Motor neuron (in vitro differentiated cells): ENCODE measurements at regions not wholly inside any gene's neighbourhood (a gene's known extent, or its start where the extent isn't known, plus 50 kb on each side); places are given as distances from the start of the nearest gene placed in this dataset.
A peak's percentile ranks its signal among the peaks of the same experiment; 100 is the strongest.

Source experiments
- ATAC-seq, 8 experiments: fragments of 200-7000 bp; cut with Tn5 transposase; replicated peaks in 6 of 8; 2 replicates each; pipeline ENCODE4 v1.8.0; 2021; ENCODE audit warnings: mild to moderate bottlenecking in 8 of 8, moderate library complexity in 8 of 8
- H3K27ac ChIP-seq, 2 donors: fragments of 250-450 bp; sonication (Bioruptor Pico); 2 replicates each; pipeline ENCODE4 v1.9.0; 2021; ENCODE audit warnings: antibody characterized with exemption in 2 of 2, mild to moderate bottlenecking in 2 of 2, moderate library complexity in 1 of 2
- H3K4me1 ChIP-seq, 2 donors: fragments of 250-450 bp; sonication (Bioruptor Pico); replicated peaks in 1 of 2; 2 replicates each; pipeline ENCODE4 v1.6.1; 2021; ENCODE audit warnings: antibody characterized with exemption in 2 of 2, mild to moderate bottlenecking in 2 of 2, moderate library complexity in 1 of 2
- H3K4me3 ChIP-seq, 5 donors: fragments of 250-450 bp; sonication (Bioruptor Pico); 2 replicates each; pipeline ENCODE4 v1.9.0; 2021; ENCODE audit warnings: antibody characterized with exemption in 5 of 5, mild to moderate bottlenecking in 5 of 5, moderate library complexity in 4 of 5
- WGBS, 10 experiments: fragments of 450-650 bp; shearing (Covaris generic); methylation state at CpG; one replicate each; pipeline ENCODE4 v1.0.0; 2022; 5-methylcytosine and 5-hydroxymethylcytosine counted together
- in situ Hi-C, 9 experiments: fragments of 400-800 bp; cut with MboI; loops; one replicate each; pipeline ENCODE4 v1.15.0; 2021; ENCODE audit warnings: low sequenced_read_pairs in 9 of 9, low pct_unique_long_range_greater_than_20kb in 2 of 9; ENCODE audit not compliant: unreplicated experiment in 9 of 9

GRCh38 chr12:24034160-24034559, 84.7 kb upstream of the SOX5 start:
- Histone ChIP-seq H3K4me1 (peaks cover 0 to 22% of the 10 kb centered on the region in 2 donors), H3K4me3 (no peak overlapping the region), H3K27ac (no peak overlapping the region)
- in situ Hi-C loops, result no loop called here
- 0 to 60% (median 6%) methylated on average over 1 to 3 of the region's 3 CpGs; no CpG with 5 or more reads in 3 of the 10 experiments for WGBS, 10 experiments
- ATAC-seq, result peak in 3 of 8 experiments; percentile 79 to 98 (median 98)

GRCh38 chr12:24027352-24027751, 77.9 kb upstream of the SOX5 start:
- in situ Hi-C loops, result no loop called here
- ATAC-seq, result no peak
- Histone ChIP-seq H3K4me3 (no peak overlapping the region), H3K27ac (no peak overlapping the region), H3K4me1 (no peaks in the 10 kb centered on the region)
- WGBS, 10 experiments, result 6 to 100% (median 83%) methylated on average over 1 to 3 of the region's 3 CpGs; no CpG with 5 or more reads in 4 of the 10 experiments

- in situ Hi-C loops, result no loop called here
- no peak for ATAC-seq
These were observed 75.8 kb upstream of the SOX5 start for GRCh38 chr12:24025153-24025798.

GRCh38 chr12:24023081-24023480, 73.6 kb upstream of the SOX5 start:
- no peak overlapping the region for H3K27ac ChIP-seq
- in situ Hi-C loops, result no loop called here

More at GRCh38 chr12:24025153-24025798, 75.8 kb upstream of the SOX5 start:
- WGBS, 10 experiments, result 38 to 95% (median 80%) methylated on average over 1 to 3 of the region's 3 CpGs
- Histone ChIP-seq H3K4me3 (no peak overlapping the region), H3K27ac (no peak overlapping the region), H3K4me1 (peaks cover 8% of the 10 kb centered on the region in 2 donors)

GRCh38 chr12:24021164-24021502, 71.7 kb upstream of the SOX5 start:
- Histone ChIP-seq H3K4me3 (no peak overlapping the region), H3K4me1 (peaks cover 11 to 13% of the 10 kb centered on the region in 2 donors), H3K27ac (no peak overlapping the region)
- 20 to 100% (median 90%) methylated on average over 1 to 3 of the region's 4 CpGs; no CpG with 5 or more reads in 3 of the 10 experiments for WGBS, 10 experiments
- ATAC-seq, result no peak
- in situ Hi-C loops, result no loop called here

More at GRCh38 chr12:24023081-24023480, 73.6 kb upstream of the SOX5 start:
- Histone ChIP-seq H3K4me1 (peaks cover 9 to 10% of the 10 kb centered on the region in 2 donors), H3K4me3 (no peak overlapping the region)
- ATAC-seq, result no peak

- Histone ChIP-seq H3K27ac (no peak overlapping the region), H3K4me1 (peaks cover 16 to 19% of the 10 kb centered on the region in 2 donors), H3K4me3 (no peak overlapping the region)
- WGBS, 10 experiments, result 15 to 96% (median 63%) methylated on average over 3 to 10 of the region's 11 CpGs; no CpG with 5 or more reads in 1 of the 10 experiments
- peak in 5 of 8 experiments; percentile 22 to 65 (median 45) for ATAC-seq
- in situ Hi-C loops, result no loop called here
These were observed 71.1 kb upstream of the SOX5 start for GRCh38 chr12:24020397-24021163.

- in situ Hi-C loops, result no loop called here
- no peak overlapping the region for H3K27ac ChIP-seq
- H3K4me3 ChIP-seq, result no peak overlapping the region
- WGBS, 10 experiments, result 0 to 100% (median 58%) methylated on average over 1 to 2 of the region's 2 CpGs; no CpG with 5 or more reads in 3 of the 10 experiments
- peaks cover 18 to 28% of the 10 kb centered on the region in 2 donors for H3K4me1 ChIP-seq
- peak in 5 of 8 experiments; percentile 57 to 76 (median 72) for ATAC-seq
These were observed 66.3 kb upstream of the SOX5 start for GRCh38 chr12:24015833-24016160.

- in situ Hi-C loops, result no loop called here
- no peak overlapping the region for H3K4me3 ChIP-seq
- peak overlapping the region; percentile 7 to 15 for H3K27ac ChIP-seq
- ATAC-seq, result peak in 5 of 8 experiments; percentile 76 to 86 (median 83)
- 0 to 74% (median 32%) methylated on average over 3 to 10 of the region's 10 CpGs; no CpG with 5 or more reads in 1 of the 10 experiments for WGBS, 10 experiments
- peaks cover 11 to 22% of the 10 kb centered on the region in 2 donors for H3K4me1 ChIP-seq
These were observed 65.7 kb upstream of the SOX5 start for GRCh38 chr12:24014915-24015832.

GRCh38 chr12:24014240-24014639, 64.8 kb upstream of the SOX5 start:
- 38 to 100% (median 73%) methylated on average over 1 to 4 of the region's 4 CpGs for WGBS, 10 experiments
- Histone ChIP-seq H3K27ac (no peak overlapping the region), H3K4me3 (no peak overlapping the region), H3K4me1 (peaks cover 11 to 21% of the 10 kb centered on the region in 2 donors)
- ATAC-seq, result no peak
- in situ Hi-C loops, result no loop called here

GRCh38 chr12:24012528-24012927, 63.1 kb upstream of the SOX5 start:
- peak in 1 of 8 experiments; percentile 25 for ATAC-seq
- in situ Hi-C loops, result no loop called here
- H3K27ac ChIP-seq, result no peak overlapping the region
- H3K4me1 ChIP-seq, result peaks cover 11 to 21% of the 10 kb centered on the region in 2 donors
- WGBS, 10 experiments, result 40 to 100% (median 100%) methylated on average over 1 of the region's 1 CpG; no CpG with 5 or more reads in 5 of the 10 experiments
- no peak overlapping the region for H3K4me3 ChIP-seq

- in situ Hi-C loops, result no loop called here
- H3K27ac ChIP-seq, result no peak overlapping the region
- WGBS, 10 experiments, result 11 to 100% (median 91%) methylated on average over 1 to 3 of the region's 3 CpGs
- peaks cover 11 to 21% of the 10 kb centered on the region in 2 donors for H3K4me1 ChIP-seq
- H3K4me3 ChIP-seq, result no peak overlapping the region
- peak in 1 of 8 experiments; percentile 42 for ATAC-seq
These were observed 62.5 kb upstream of the SOX5 start for GRCh38 chr12:24011927-24012507.

GRCh38 chr12:24008166-24008565, 58.7 kb upstream of the SOX5 start:
- H3K4me1 ChIP-seq, result no peaks in the 10 kb centered on the region
- H3K4me3 ChIP-seq, result no peak overlapping the region
- no peak for ATAC-seq
- H3K27ac ChIP-seq, result no peak overlapping the region
- WGBS, 10 experiments, result 0 to 100% (median 71%) methylated on average over 1 to 2 of the region's 2 CpGs
- in situ Hi-C loops, result no loop called here
